ENCODE measurements at regions not wholly inside any gene's neighbourhood (a gene's known extent, or its start where the extent isn't known, plus 50 kb on each side); places are given as distances from the start of the nearest gene placed in this dataset.

GRCh38 chr14:85474431-85474830, 55.5 kb upstream of the FLRT2 start:
- no peak overlapping the region for H3K27ac ChIP-seq (ENCODE audit: low read length)
- CTCF ChIA-PET, result no interaction called here
- TF ChIP-seq CTCF (IDR thresholded peaks at IDR 0.05), result no peak
- TF ChIP-seq TCF7L2 (IDR thresholded peaks at IDR 0.05; ENCODE audit: low read depth, low read length), result no peak
- TF ChIP-seq REST (IDR thresholded peaks at IDR 0.05; ENCODE audit: insufficient read depth in 1 of 2, low read depth in 2 of 2, low read length in 1 of 2), result no peak
- no peak for TF ChIP-seq SIN3A (IDR thresholded peaks at IDR 0.05; ENCODE audit: borderline replicate concordance, insufficient read depth, low read depth, low read length)
- no peaks in the 10 kb centered on the region for H3K9me3 ChIP-seq (ENCODE audit: control insufficient read depth, insufficient read depth, low read depth, low read length)
- BruUV-seq (replicated peaks), result no TSS peak
- no peaks in the 10 kb centered on the region for H3K27me3 ChIP-seq (ENCODE audit: control insufficient read depth, insufficient read depth, low read length)
- POLR2A ChIA-PET, result no interaction called here
- H3K36me3 ChIP-seq (ENCODE audit: control insufficient read depth, insufficient read depth, low read length), result no peaks in the 10 kb centered on the region
- ATAC-seq, result no peak
- DNase-seq (ENCODE audit: low read depth, low spot score), result no peak
- in situ Hi-C loops (cut with HindIII; ENCODE audit: low pct_unique_long_range_greater_than_20kb, low sequenced_read_pairs), result no loop called here
- H3K4me1 ChIP-seq (ENCODE audit: control insufficient read depth, insufficient read depth, low read length), result no peaks in the 10 kb centered on the region
- intact Hi-C loops (cut with micrococcal nuclease; ENCODE audit: unreplicated experiment), result no loop called here
- H3K4me3 ChIP-seq (ENCODE audit: low read depth in 2 of 2, low read length in 2 of 2), result no peak overlapping the region

GRCh38 chr14:85475113-85475512, 54.8 kb upstream of the FLRT2 start:
- no peak overlapping the region for H3K27ac ChIP-seq (ENCODE audit: low read length)
- TF ChIP-seq CTCF (IDR thresholded peaks at IDR 0.05), result no peak
- no peak for TF ChIP-seq REST (IDR thresholded peaks at IDR 0.05; ENCODE audit: insufficient read depth in 1 of 2, low read depth in 2 of 2, low read length in 1 of 2)
- TF ChIP-seq TCF7L2 (IDR thresholded peaks at IDR 0.05; ENCODE audit: low read depth, low read length), result no peak
- TF ChIP-seq SIN3A (IDR thresholded peaks at IDR 0.05; ENCODE audit: borderline replicate concordance, insufficient read depth, low read depth, low read length), result no peak
- no peak for TF ChIP-seq POLR2AphosphoS5 (IDR thresholded peaks at IDR 0.05; ENCODE audit: low read depth, low read length)
- H3K27me3 ChIP-seq (ENCODE audit: control insufficient read depth, insufficient read depth, low read length), result no peaks in the 10 kb centered on the region
- DNase-seq (ENCODE audit: low read depth, low spot score) (no peak), ATAC-seq (no peak)
- H3K9me3 ChIP-seq (ENCODE audit: control insufficient read depth, insufficient read depth, low read depth, low read length), result no peaks in the 10 kb centered on the region
- ChIA-PET POLR2A (no interaction called here), CTCF (no interaction called here)
- H3K36me3 ChIP-seq (ENCODE audit: control insufficient read depth, insufficient read depth, low read length), result no peaks in the 10 kb centered on the region
- H3K4me1 ChIP-seq (ENCODE audit: control insufficient read depth, insufficient read depth, low read length), result no peaks in the 10 kb centered on the region
- in situ Hi-C loops (cut with HindIII; ENCODE audit: low pct_unique_long_range_greater_than_20kb, low sequenced_read_pairs) (no loop called here), intact Hi-C loops (cut with micrococcal nuclease; ENCODE audit: unreplicated experiment) (no loop called here)
- no TSS peak for BruUV-seq (replicated peaks)
- no peak overlapping the region for H3K4me3 ChIP-seq (ENCODE audit: low read depth in 2 of 2, low read length in 2 of 2)
